HepG2 (cell line): ENCODE measurements at regions not wholly inside any gene's neighbourhood (a gene's known extent, or its start where the extent isn't known, plus 50 kb on each side); places are given as distances from the start of the nearest gene placed in this dataset.

Experiments used
- BRF2 ChIP-seq: sonication (generic); formaldehyde crosslinking; IDR thresholded peaks from 2 replicates; pipeline ENCODE4 v1.8.1; 2022; ENCODE audit warnings: mild to moderate bottlenecking, missing genetic modification reagents
- EZH2 ChIP-seq: conservative IDR thresholded peaks from 2 replicates; pipeline ENCODE4 v1.6.1; 2012; ENCODE audit warnings: mild to moderate bottlenecking, low read depth, low read length, moderate library complexity
- FOSL1 ChIP-seq: sonication (generic); formaldehyde crosslinking; IDR thresholded peaks from 2 replicates; pipeline ENCODE4 v1.9.0; 2021; ENCODE audit warnings: missing genetic modification reagents, borderline replicate concordance
- JUND ChIP-seq: sonication (generic); formaldehyde crosslinking; IDR thresholded peaks from 2 replicates; pipeline ENCODE4 v1.8.0; 2022; ENCODE audit warnings: mild to moderate bottlenecking, missing genetic modification reagents
- ZFP1 ChIP-seq: IDR thresholded peaks from 2 replicates; pipeline ENCODE4 v1.6.1; 2016
- ZNF143 ChIP-seq: sonication (generic); formaldehyde crosslinking; IDR thresholded peaks from 2 replicates; pipeline ENCODE4 v1.4.0; 2020; ENCODE audit warnings: missing genetic modification reagents
- TF ChIP-seq, protein P1 (sequence below): sonication (generic); formaldehyde crosslinking; IDR thresholded peaks from 2 replicates; pipeline ENCODE4 v1.4.0; 2020; ENCODE audit warnings: missing genetic modification reagents
- TF ChIP-seq, protein P2 (sequence below): sonication (generic); formaldehyde crosslinking; IDR thresholded peaks from 2 replicates; pipeline ENCODE4 v1.5.0; 2020; ENCODE audit warnings: missing genetic modification reagents, mild to moderate bottlenecking, borderline replicate concordance
- TF ChIP-seq, protein P3 (sequence below): sonication (generic); formaldehyde crosslinking; IDR thresholded peaks from 2 replicates; pipeline ENCODE4 v1.4.0; 2020; ENCODE audit warnings: mild to moderate bottlenecking, missing genetic modification reagents
- TF ChIP-seq, protein P4 (sequence below): sonication (generic); formaldehyde crosslinking; IDR thresholded peaks from 2 replicates; pipeline ENCODE4 v1.5.0; 2020; ENCODE audit warnings: mild to moderate bottlenecking, missing genetic modification reagents, moderate library complexity

DNA sequence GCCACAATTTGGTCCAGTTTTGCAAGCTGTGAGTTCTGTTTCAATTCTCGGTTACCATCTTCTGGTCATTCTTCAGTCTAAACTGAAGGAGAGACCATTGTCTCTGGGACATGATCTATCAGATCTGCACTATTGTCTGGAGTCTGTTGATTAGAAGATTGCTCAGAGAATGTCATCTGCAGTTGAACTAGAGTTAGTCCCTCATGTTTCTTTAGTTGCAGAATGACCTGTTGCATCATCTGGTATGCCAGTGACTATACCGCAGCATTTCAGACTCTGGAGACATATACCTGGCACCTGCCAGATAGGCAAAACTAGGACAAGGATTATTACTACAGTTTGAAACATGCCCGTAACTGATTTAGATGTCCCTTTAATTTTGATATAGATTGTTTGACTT, 194.8 kb downstream of the LRRC70 start:
- TF ChIP-seq ZNF143 (CRISPR knock-in tag) (no peak), JUND (CRISPR knock-in tag) (no peak), FOSL1 (CRISPR knock-in tag) (no peak), ZFP1 (CRISPR knock-in tag) (no peak), EZH2 (no peak), BRF2 (CRISPR knock-in tag) (no peak)
- TF ChIP-seq, protein P1, sequence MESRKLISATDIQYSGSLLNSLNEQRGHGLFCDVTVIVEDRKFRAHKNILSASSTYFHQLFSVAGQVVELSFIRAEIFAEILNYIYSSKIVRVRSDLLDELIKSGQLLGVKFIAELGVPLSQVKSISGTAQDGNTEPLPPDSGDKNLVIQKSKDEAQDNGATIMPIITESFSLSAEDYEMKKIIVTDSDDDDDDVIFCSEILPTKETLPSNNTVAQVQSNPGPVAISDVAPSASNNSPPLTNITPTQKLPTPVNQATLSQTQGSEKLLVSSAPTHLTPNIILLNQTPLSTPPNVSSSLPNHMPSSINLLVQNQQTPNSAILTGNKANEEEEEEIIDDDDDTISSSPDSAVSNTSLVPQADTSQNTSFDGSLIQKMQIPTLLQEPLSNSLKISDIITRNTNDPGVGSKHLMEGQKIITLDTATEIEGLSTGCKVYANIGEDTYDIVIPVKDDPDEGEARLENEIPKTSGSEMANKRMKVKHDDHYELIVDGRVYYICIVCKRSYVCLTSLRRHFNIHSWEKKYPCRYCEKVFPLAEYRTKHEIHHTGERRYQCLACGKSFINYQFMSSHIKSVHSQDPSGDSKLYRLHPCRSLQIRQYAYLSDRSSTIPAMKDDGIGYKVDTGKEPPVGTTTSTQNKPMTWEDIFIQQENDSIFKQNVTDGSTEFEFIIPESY (CRISPR knock-in tag) = no peak
- TF ChIP-seq, protein P2, sequence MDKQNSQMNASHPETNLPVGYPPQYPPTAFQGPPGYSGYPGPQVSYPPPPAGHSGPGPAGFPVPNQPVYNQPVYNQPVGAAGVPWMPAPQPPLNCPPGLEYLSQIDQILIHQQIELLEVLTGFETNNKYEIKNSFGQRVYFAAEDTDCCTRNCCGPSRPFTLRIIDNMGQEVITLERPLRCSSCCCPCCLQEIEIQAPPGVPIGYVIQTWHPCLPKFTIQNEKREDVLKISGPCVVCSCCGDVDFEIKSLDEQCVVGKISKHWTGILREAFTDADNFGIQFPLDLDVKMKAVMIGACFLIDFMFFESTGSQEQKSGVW = no peak
- TF ChIP-seq, protein P3, sequence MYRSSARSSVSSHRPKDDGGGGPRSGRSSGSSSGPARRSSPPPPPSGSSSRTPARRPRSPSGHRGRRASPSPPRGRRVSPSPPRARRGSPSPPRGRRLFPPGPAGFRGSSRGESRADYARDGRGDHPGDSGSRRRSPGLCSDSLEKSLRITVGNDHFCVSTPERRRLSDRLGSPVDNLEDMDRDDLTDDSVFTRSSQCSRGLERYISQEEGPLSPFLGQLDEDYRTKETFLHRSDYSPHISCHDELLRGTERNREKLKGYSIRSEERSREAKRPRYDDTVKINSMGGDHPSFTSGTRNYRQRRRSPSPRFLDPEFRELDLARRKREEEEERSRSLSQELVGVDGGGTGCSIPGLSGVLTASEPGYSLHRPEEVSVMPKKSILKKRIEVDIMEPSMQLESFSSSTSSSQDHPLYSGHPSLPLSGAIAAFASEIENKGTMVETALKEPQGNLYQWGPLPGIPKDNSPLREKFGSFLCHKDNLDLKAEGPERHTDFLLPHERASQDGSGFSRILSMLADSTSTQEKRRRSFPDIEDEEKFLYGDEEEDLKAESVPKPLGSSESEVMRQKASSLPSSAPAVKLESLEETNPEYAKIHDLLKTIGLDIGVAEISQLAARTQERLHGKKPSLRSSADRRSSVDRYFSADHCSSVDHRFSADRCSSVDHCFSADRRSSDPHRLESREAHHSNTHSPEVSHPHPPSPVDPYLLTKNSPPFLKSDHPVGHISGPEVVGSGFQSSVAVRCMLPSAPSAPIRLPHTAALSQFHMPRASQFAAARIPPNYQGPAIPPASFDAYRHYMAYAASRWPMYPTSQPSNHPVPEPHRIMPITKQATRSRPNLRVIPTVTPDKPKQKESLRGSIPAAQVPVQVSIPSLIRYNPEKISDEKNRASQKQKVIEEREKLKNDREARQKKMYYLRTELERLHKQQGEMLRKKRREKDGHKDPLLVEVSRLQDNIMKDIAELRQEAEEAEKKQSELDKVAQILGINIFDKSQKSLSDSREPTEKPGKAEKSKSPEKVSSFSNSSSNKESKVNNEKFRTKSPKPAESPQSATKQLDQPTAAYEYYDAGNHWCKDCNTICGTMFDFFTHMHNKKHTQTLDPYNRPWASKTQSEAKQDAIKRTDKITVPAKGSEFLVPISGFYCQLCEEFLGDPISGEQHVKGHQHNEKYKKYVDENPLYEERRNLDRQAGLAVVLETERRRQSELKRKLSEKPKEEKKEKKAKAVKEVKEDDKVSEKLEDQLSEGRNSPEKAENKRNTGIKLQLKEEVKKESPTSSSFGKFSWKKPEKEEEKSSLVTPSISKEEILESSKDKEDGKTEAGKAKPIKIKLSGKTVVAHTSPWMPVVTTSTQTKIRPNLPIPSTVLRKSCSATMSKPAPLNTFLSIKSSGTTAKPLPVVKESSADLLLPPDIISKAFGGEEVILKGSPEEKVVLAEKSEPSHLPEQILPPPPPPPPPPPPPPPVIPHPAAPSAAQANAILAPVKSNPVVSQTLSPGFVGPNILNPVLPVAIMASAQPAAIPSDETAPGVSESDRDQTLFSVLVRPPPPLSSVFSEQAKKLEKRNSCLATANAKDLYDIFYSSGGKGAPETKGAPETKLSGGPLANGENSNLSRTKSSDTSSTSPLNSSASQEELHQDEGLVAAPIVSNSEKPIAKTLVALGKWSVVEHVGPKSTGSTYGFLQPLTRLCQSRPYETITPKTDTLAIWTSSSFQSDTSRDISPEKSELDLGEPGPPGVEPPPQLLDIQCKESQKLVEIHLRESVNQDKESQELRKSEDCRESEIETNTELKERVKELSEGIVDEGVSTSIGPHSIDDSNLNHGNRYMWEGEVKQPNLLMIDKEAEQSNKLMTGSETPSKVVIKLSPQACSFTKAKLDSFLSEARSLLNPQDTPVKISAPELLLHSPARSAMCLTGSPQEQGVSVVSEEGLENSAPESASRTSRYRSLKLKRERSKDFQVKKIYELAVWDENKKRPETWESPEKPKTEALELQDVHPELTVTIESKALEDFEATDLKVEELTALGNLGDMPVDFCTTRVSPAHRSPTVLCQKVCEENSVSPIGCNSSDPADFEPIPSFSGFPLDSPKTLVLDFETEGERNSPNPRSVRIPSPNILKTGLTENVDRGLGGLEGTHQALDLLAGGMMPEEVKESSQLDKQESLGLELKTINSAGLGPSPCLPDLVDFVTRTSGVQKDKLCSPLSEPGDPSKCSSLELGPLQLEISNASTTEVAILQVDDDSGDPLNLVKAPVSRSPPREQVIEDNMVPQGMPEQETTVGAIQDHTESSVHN = no peak
- TF ChIP-seq, protein P4, sequence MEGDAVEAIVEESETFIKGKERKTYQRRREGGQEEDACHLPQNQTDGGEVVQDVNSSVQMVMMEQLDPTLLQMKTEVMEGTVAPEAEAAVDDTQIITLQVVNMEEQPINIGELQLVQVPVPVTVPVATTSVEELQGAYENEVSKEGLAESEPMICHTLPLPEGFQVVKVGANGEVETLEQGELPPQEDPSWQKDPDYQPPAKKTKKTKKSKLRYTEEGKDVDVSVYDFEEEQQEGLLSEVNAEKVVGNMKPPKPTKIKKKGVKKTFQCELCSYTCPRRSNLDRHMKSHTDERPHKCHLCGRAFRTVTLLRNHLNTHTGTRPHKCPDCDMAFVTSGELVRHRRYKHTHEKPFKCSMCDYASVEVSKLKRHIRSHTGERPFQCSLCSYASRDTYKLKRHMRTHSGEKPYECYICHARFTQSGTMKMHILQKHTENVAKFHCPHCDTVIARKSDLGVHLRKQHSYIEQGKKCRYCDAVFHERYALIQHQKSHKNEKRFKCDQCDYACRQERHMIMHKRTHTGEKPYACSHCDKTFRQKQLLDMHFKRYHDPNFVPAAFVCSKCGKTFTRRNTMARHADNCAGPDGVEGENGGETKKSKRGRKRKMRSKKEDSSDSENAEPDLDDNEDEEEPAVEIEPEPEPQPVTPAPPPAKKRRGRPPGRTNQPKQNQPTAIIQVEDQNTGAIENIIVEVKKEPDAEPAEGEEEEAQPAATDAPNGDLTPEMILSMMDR (CRISPR knock-in tag) = no peak
